ENCODE measurements at regions not wholly inside any gene's neighbourhood (a gene's known extent, or its start where the extent isn't known, plus 50 kb on each side); places are given as distances from the start of the nearest gene placed in this dataset.

DNA sequence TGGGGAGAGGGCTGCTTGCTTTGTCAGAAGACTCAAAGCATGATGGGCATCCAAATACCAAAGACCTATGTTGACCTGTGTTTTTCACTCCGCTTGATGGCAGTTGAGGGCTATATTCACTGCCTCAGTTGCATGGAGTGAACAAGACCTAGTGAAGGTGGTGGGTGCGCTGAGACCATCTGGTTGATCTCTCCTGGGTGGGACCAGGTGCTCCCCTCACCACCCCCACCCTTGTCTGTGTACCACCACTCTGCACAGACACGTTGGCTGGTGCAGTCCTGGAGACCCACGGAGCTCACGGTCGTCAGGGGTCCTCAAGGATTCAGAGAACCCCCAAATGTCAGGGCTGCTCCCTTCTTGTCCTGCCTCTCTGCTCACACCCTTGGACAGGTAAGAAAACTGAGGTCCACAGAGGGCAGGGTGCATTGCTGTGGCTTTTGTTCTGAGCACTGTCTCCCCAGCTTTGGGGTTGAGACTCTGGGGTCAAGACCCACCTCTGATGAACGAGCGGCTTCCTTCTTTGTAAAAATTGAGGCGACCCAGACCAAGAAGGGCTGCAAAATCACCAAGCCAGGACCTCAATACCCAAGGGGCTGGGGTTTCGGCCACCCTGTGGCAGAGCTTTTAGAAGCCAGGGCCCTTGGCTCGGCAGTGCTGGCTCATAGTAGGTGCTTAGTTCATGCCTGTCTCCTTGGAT, 166.3 kb upstream of the RTL1 start:
- H3K4me1 Mint-ChIP-seq (ENCODE audit: low read depth) = peaks cover 6% of the 10 kb centered on the region
- peak; percentile 4 for DNase-seq (ENCODE audit: low spot score, unreplicated experiment)
- H3K4me3 Mint-ChIP-seq (ENCODE audit: low read depth) = no peak overlapping the region
- TF ChIP-seq, protein P1, sequence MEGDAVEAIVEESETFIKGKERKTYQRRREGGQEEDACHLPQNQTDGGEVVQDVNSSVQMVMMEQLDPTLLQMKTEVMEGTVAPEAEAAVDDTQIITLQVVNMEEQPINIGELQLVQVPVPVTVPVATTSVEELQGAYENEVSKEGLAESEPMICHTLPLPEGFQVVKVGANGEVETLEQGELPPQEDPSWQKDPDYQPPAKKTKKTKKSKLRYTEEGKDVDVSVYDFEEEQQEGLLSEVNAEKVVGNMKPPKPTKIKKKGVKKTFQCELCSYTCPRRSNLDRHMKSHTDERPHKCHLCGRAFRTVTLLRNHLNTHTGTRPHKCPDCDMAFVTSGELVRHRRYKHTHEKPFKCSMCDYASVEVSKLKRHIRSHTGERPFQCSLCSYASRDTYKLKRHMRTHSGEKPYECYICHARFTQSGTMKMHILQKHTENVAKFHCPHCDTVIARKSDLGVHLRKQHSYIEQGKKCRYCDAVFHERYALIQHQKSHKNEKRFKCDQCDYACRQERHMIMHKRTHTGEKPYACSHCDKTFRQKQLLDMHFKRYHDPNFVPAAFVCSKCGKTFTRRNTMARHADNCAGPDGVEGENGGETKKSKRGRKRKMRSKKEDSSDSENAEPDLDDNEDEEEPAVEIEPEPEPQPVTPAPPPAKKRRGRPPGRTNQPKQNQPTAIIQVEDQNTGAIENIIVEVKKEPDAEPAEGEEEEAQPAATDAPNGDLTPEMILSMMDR (IDR thresholded peaks at IDR 0.05; ENCODE audit: unreplicated experiment) = no peak
- no peaks in the 10 kb centered on the region for H3K36me3 Mint-ChIP-seq (ENCODE audit: insufficient read depth)
- H3K27me3 Mint-ChIP-seq = peaks cover 7% of the 10 kb centered on the region
- H3K27ac Mint-ChIP-seq = no peak overlapping the region
- H3K9me3 Mint-ChIP-seq (ENCODE audit: low read depth) = no peaks in the 10 kb centered on the region

DNA sequence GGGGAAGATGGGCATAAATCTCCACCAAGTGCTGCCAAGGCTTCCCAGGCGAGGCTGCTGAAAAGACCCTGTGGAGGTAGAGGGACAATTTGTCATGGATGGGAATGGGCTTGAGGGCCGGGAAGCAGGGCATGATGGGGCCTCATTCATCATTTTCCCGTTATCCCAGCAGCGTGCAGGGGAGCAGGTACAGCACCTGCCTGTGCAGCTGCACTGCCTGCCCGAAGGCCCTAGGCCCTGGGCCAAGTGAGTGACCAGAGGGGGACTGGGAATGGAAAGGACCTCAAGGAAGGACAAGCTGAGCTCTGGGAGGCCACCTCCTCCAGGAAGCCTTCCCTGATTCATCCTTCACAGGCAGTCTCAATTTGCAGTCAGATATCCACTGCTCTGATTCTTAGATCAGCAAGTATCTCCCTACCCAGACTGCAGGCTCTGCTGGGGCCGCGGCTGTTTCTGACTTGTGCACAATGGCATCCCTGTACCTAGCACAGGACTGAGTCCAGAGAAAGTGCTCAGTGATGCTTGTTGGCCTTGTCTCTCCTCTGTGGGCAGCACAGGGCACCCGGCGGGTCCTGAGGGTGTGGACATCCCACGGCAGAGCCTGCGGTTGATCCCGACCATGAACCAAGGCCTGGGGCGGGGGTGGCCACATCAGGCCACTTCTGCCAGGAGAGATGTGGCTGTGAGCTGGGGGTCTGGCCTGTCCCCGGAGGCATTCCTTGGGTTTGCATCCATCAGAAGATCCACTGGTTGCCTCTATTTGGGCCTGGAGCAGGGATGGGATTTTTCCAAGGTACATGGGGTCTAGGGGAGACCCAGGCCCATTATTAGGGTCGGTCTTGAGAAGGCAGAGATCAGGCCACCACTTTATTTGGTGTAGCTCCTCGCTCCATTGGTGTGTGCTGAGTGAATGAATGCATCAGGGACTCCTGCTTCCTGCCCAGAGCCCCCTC, 167.3 kb upstream of the RTL1 start:
- Mint-ChIP-seq H3K9me3 (ENCODE audit: low read depth) (no peaks in the 10 kb centered on the region), H3K4me1 (ENCODE audit: low read depth) (peaks cover 6% of the 10 kb centered on the region), H3K4me3 (ENCODE audit: low read depth) (no peak overlapping the region), H3K27ac (no peak overlapping the region), H3K27me3 (peaks cover 15% of the 10 kb centered on the region), H3K36me3 (ENCODE audit: insufficient read depth) (no peaks in the 10 kb centered on the region)
- TF ChIP-seq, protein P1 (IDR thresholded peaks at IDR 0.05; ENCODE audit: unreplicated experiment) = no peak
- DNase-seq (ENCODE audit: low spot score, unreplicated experiment) = peak; percentile 5

DNA sequence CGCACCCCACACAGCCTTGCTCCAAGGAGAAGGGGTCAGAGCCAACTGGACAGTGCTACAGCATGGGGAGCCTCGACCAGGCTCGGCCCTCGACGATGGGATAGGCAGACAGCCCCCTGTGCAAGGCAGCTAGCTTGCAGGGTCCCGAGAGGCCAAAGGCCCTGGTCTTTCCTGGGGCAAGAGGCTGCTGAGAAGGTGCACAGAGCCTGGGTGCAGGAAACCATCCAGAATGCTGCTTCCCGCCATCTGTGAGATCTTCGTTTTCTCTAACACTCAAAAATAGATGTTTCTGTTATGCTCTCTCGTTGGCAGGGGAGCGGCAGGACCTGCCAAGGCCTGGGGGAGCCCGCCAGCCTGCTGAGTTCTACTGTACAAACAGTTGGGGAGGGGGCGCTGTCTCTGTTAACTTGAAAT, 168.0 kb upstream of the RTL1 start:
- peak; percentile 6 for DNase-seq (ENCODE audit: low spot score, unreplicated experiment)
- Mint-ChIP-seq H3K4me3 (ENCODE audit: low read depth) (no peak overlapping the region), H3K27ac (no peak overlapping the region), H3K4me1 (ENCODE audit: low read depth) (peaks cover 6% of the 10 kb centered on the region), H3K27me3 (peaks cover 19% of the 10 kb centered on the region), H3K9me3 (ENCODE audit: low read depth) (no peaks in the 10 kb centered on the region), H3K36me3 (ENCODE audit: insufficient read depth) (no peaks in the 10 kb centered on the region)
- TF ChIP-seq, protein P1 (IDR thresholded peaks at IDR 0.05; ENCODE audit: unreplicated experiment) = no peak

DNA sequence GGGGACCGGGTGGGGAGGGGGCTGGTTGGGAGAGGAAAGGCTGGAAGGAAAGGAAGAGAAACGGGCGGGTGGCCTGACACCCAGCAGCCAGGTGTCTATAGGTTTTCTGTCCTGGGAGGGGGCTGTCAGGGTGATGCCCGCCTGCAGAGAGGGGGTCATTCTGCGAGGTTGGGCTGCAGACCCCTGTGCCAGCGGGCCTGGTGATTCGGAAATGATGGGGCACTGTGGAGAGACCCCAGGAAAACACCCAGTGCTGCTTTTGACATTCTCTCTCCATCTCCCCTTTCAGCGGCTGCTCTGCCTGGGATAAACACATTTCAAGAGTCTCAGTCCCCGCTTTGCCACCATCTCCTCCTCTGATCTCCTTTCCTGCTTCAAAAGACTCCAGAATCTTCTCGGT, 168.5 kb upstream of the RTL1 start:
- H3K4me3 Mint-ChIP-seq (ENCODE audit: low read depth) = no peak overlapping the region
- DNase-seq (ENCODE audit: low spot score, unreplicated experiment) = peak; percentile 6
- no peak overlapping the region for H3K27ac Mint-ChIP-seq
- H3K36me3 Mint-ChIP-seq (ENCODE audit: insufficient read depth) = no peaks in the 10 kb centered on the region
- no peaks in the 10 kb centered on the region for H3K9me3 Mint-ChIP-seq (ENCODE audit: low read depth)
- TF ChIP-seq, protein P1 (IDR thresholded peaks at IDR 0.05; ENCODE audit: unreplicated experiment) = no peak
- H3K27me3 Mint-ChIP-seq = peaks cover 23% of the 10 kb centered on the region
- peaks cover 8% of the 10 kb centered on the region for H3K4me1 Mint-ChIP-seq (ENCODE audit: low read depth)

DNA sequence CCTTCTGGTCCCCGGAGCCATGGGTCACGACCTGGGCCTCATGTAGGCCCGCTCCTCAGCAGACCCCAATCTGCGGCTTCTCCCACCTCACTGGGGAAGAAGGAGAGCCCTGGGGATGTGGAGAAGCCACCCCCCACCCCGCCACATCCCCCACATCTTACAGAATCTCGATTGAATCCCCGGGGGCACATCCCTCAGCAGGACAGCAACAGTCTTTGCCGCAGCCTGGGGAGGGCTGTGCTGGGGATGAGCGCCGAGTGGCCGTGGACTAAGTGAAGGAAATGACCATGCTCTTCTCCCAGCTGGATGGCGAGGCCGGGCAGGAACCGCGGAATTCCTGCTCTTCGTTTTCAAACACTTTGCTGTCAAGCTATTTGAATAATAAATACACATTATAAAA, 169.0 kb upstream of the RTL1 start:
- Mint-ChIP-seq H3K27ac (peak overlapping the region; percentile 59), H3K9me3 (ENCODE audit: low read depth) (no peaks in the 10 kb centered on the region), H3K4me1 (ENCODE audit: low read depth) (peaks cover 9% of the 10 kb centered on the region), H3K27me3 (peaks cover 27% of the 10 kb centered on the region), H3K4me3 (ENCODE audit: low read depth) (no peak overlapping the region), H3K36me3 (ENCODE audit: insufficient read depth) (no peaks in the 10 kb centered on the region)
- TF ChIP-seq, protein P1 (IDR thresholded peaks at IDR 0.05; ENCODE audit: unreplicated experiment) = no peak
- DNase-seq (ENCODE audit: low spot score, unreplicated experiment) = peak; percentile 8

Measured in progenitor cell of endocrine pancreas (in vitro differentiated cells).